GM19463 (cell line): ENCODE measurements at regions not wholly inside any gene's neighbourhood (a gene's known extent, or its start where the extent isn't known, plus 50 kb on each side); places are given as distances from the start of the nearest gene placed in this dataset.
"Not testable (repeated sequence)": the region's sequence is repeated elsewhere in the genome, so short reads cannot be mapped to it uniquely, and the experiment has no call there.

Experiments
- ATAC-seq: cut with Tn5 transposase; IDR thresholded peaks from one replicate; pipeline ENCODE4 v1.9.1; 2021; ENCODE audit warnings: mild to moderate bottlenecking, moderate library complexity; ENCODE audit not compliant: unreplicated experiment

- ATAC-seq = no peak
These were observed 73.6 kb upstream of the SLC25A33 start for GRCh38 chr1:9465640-9466039.

- no peak for ATAC-seq
These were observed 72.2 kb upstream of the SLC25A33 start for GRCh38 chr1:9466780-9467758.

- ATAC-seq = not testable (repeated sequence)
These were observed 69.4 kb upstream of the SLC25A33 start for GRCh38 chr1:9469882-9470281.

- ATAC-seq = no peak
These were observed 67.6 kb upstream of the SLC25A33 start for GRCh38 chr1:9471679-9472078.

GRCh38 chr1:9472386-9473031 lies 66.8 kb upstream of the SLC25A33 start:
- ATAC-seq = no peak

GRCh38 chr1:9473032-9473807 lies 66.0 kb upstream of the SLC25A33 start:
- no peak for ATAC-seq

GRCh38 chr1:9475061-9475627 lies 64.1 kb upstream of the SLC25A33 start:
- ATAC-seq = no peak

GRCh38 chr1:9476790-9477463 lies 62.3 kb upstream of the SLC25A33 start:
- no peak for ATAC-seq

- ATAC-seq = no peak
These were observed 61.7 kb upstream of the SLC25A33 start for GRCh38 chr1:9477535-9477934.

GRCh38 chr1:9478021-9478420 lies 61.2 kb upstream of the SLC25A33 start:
- ATAC-seq = no peak

GRCh38 chr1:9481048-9481447 lies 58.2 kb upstream of the SLC25A33 start:
- ATAC-seq = no peak

- no peak for ATAC-seq
These were observed 56.9 kb upstream of the SLC25A33 start for GRCh38 chr1:9482403-9482802.

GRCh38 chr1:9482816-9483572 lies 56.3 kb upstream of the SLC25A33 start:
- no peak for ATAC-seq

GRCh38 chr1:9486466-9487140 lies 52.7 kb upstream of the SLC25A33 start:
- ATAC-seq = no peak
